Lower leg skin (tissue), 3 donors: ENCODE measurements at regions not wholly inside any gene's neighbourhood (a gene's known extent, or its start where the extent isn't known, plus 50 kb on each side); places are given as distances from the start of the nearest gene placed in this dataset.

Experiments
- POLR2A ChIP-seq, 2 donors: fragments of 450-650 bp; IDR thresholded peaks; one replicate each; pipeline ENCODE4 v1.6.1; 2016 to 2017; ENCODE audit warnings: antibody characterized with exemption in 2 of 2, mild to moderate bottlenecking in 1 of 2, moderate library complexity in 1 of 2
- TF ChIP-seq, protein P1 (sequence below), 3 donors: fragments of 450-650 bp; IDR thresholded peaks; one replicate each; pipeline ENCODE4 v1.5.1; 2016; ENCODE audit warnings: antibody characterized with exemption in 3 of 3, mild to moderate bottlenecking in 3 of 3, moderate library complexity in 2 of 3

DNA sequence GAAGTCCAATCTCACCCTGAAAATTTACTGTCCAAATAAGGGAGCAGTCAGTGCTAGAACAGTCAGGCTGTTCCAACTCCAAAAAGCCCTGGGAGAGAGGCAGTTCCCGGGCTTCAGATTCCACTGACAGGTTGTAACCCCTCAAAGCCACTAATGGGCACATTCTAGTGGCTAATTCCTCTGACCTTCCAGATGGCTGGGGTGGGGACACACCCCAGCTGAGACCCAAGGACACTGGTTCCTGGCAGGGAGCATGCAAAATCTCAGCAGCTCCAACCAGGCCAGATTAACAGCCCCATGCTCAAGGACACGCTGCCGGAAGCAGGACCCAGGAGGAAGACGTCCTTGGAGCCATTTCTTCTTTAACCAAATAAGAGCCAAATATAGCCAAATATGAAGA is 92.7 kb downstream of the RPL27A start:
- TF ChIP-seq, protein P1, sequence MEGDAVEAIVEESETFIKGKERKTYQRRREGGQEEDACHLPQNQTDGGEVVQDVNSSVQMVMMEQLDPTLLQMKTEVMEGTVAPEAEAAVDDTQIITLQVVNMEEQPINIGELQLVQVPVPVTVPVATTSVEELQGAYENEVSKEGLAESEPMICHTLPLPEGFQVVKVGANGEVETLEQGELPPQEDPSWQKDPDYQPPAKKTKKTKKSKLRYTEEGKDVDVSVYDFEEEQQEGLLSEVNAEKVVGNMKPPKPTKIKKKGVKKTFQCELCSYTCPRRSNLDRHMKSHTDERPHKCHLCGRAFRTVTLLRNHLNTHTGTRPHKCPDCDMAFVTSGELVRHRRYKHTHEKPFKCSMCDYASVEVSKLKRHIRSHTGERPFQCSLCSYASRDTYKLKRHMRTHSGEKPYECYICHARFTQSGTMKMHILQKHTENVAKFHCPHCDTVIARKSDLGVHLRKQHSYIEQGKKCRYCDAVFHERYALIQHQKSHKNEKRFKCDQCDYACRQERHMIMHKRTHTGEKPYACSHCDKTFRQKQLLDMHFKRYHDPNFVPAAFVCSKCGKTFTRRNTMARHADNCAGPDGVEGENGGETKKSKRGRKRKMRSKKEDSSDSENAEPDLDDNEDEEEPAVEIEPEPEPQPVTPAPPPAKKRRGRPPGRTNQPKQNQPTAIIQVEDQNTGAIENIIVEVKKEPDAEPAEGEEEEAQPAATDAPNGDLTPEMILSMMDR (IDR thresholded peaks at IDR 0.05): no peak
- TF ChIP-seq POLR2A (IDR thresholded peaks at IDR 0.05): no peak
